Tibial artery (tissue), 4 donors: ENCODE measurements at regions not wholly inside any gene's neighbourhood (a gene's known extent, or its start where the extent isn't known, plus 50 kb on each side); places are given as distances from the start of the nearest gene placed in this dataset.

Experiments
- DNase-seq, 2 donors: peaks; one replicate each; pipeline ENCODE4 v3.0.0-alpha.2; 2019
- H3K27ac ChIP-seq, 2 donors: fragments of 200-600 bp; sonication (generic) in 1 of 2; 1 replicate in 1 of 2; 2 replicates in 1 of 2; pipeline ENCODE4 v1.5.1; 2018 to 2019; ENCODE audit warnings: mild to moderate bottlenecking in 1 of 2
- H3K27me3 ChIP-seq, 2 donors: fragments of 200-600 bp; sonication (generic) in 1 of 2; one replicate each; pipeline versions ENCODE4 v1.5.1 to v1.6.0; 2016 to 2019
- H3K36me3 ChIP-seq, 3 donors: fragments of 200-600 bp; sonication (generic) in 2 of 3; one replicate each; pipeline ENCODE4 v1.5.1; 2016 to 2019; ENCODE audit warnings: mild to moderate bottlenecking in 2 of 3
- H3K4me1 ChIP-seq, 4 donors: fragments of 200-600 bp; sonication (generic) in 2 of 4; 1 replicate in 3 of 4; 2 replicates in 1 of 4; pipeline ENCODE4 v1.5.1; 2016 to 2019
- H3K4me3 ChIP-seq, 2 donors: fragments of 200-600 bp; sonication (generic) in 1 of 2; 1 replicate in 1 of 2; 2 replicates in 1 of 2; pipeline ENCODE4 v1.5.1; 2018 to 2019; ENCODE audit warnings: mild to moderate bottlenecking in 2 of 2
- H3K9me3 ChIP-seq, 3 donors: fragments of 200-600 bp; sonication (generic) in 1 of 3; one replicate each; pipeline ENCODE4 v1.5.1; 2016 to 2019
- CTCF ChIP-seq, 2 experiments: fragments of 200-600 bp in 1 of 2; fragments of 450-650 bp in 1 of 2; IDR thresholded peaks; one replicate each; pipeline ENCODE4 v1.5.1; 2017 to 2019; ENCODE audit warnings: antibody characterized with exemption in 2 of 2, mild to moderate bottlenecking in 1 of 2, moderate library complexity in 1 of 2
- intact Hi-C: fragments of 100-400 bp; cut with DNase I; formaldehyde crosslinking; loops from one replicate; pipeline ENCODE4 v1.15.0; 2023; ENCODE audit warnings: low total_unique reads

GRCh38 chr4:3648195-3648594 is 116.0 kb upstream of the LRPAP1 start:
- DNase-seq: no peak
- Histone ChIP-seq H3K9me3 (no peaks in the 10 kb centered on the region), H3K4me3 (no peak overlapping the region), H3K27me3 (peaks cover 0 to 6% of the 10 kb centered on the region in 2 donors), H3K27ac (no peak overlapping the region), H3K4me1 (peaks cover 0 to 20% (median 13%) of the 10 kb centered on the region in 4 donors), H3K36me3 (no peaks in the 10 kb centered on the region)
- intact Hi-C loops: loop anchor here (5.0 kb wide), 1 partner anchor 114 kb away; no protein-coding TSS in a partner anchor
- no peak for TF ChIP-seq CTCF (IDR thresholded peaks at IDR 0.05)

GRCh38 chr4:3647421-3647820 is 115.2 kb upstream of the LRPAP1 start:
- no peaks in the 10 kb centered on the region for H3K36me3 ChIP-seq
- intact Hi-C loops: loop anchor here (5.0 kb wide), 1 partner anchor 115 kb away; no protein-coding TSS in a partner anchor
- no peak overlapping the region for H3K27ac ChIP-seq
- H3K4me3 ChIP-seq: no peak overlapping the region
- H3K9me3 ChIP-seq: no peaks in the 10 kb centered on the region
- peaks cover 0 to 20% (median 13%) of the 10 kb centered on the region in 4 donors for H3K4me1 ChIP-seq
- DNase-seq: no peak
- peaks cover 0 to 7% of the 10 kb centered on the region in 2 donors for H3K27me3 ChIP-seq
- no peak for TF ChIP-seq CTCF (IDR thresholded peaks at IDR 0.05)

- no peak for TF ChIP-seq CTCF (IDR thresholded peaks at IDR 0.05)
- Histone ChIP-seq H3K27ac (peak overlapping the region; percentile 62 to 68), H3K4me3 (no peak overlapping the region), H3K27me3 (peaks cover 0 to 3% of the 10 kb centered on the region in 2 donors), H3K4me1 (peaks cover 0 to 25% (median 13%) of the 10 kb centered on the region in 4 donors), H3K36me3 (no peaks in the 10 kb centered on the region), H3K9me3 (no peaks in the 10 kb centered on the region)
- no peak for DNase-seq
- intact Hi-C loops: loop anchor here (5.0 kb wide), 1 partner anchor 116 kb away; no protein-coding TSS in a partner anchor
Measured at GRCh38 chr4:3645711-3646679, 113.8 kb upstream of the LRPAP1 start.

GRCh38 chr4:3644849-3645627 is 112.8 kb upstream of the LRPAP1 start:
- Histone ChIP-seq H3K4me1 (peaks cover 0 to 35% (median 17%) of the 10 kb centered on the region in 4 donors), H3K4me3 (no peak overlapping the region), H3K36me3 (no peaks in the 10 kb centered on the region), H3K9me3 (no peaks in the 10 kb centered on the region), H3K27me3 (peaks cover 0 to 3% of the 10 kb centered on the region in 2 donors), H3K27ac (peak overlapping the region; percentile 62 to 68)
- intact Hi-C loops: loop anchor here (5.0 kb wide), 1 partner anchor 117 kb away; no protein-coding TSS in a partner anchor
- peak; percentile 41 to 90 for DNase-seq
- no peak for TF ChIP-seq CTCF (IDR thresholded peaks at IDR 0.05)
